A204.1 (cell line): ENCODE measurements at regions not wholly inside any gene's neighbourhood (a gene's known extent, or its start where the extent isn't known, plus 50 kb on each side); places are given as distances from the start of the nearest gene placed in this dataset.

Source experiments
- FAIRE-seq: peaks from 2 replicates; lab custom pipeline; 2012; peaks lifted over from hg19 to GRCh38; lab: Jason Lieb, UNC

- FAIRE-seq = no peak
These were observed 160.6 kb upstream of the COL21A1 start for GRCh38 chr6:56407883-56408410.

GRCh38 chr6:56406276-56407269 is 159.2 kb upstream of the COL21A1 start:
- FAIRE-seq = no peak

- FAIRE-seq = no peak
These were observed 157.2 kb upstream of the COL21A1 start for GRCh38 chr6:56404599-56404998.

- FAIRE-seq = no peak
These were observed 156.4 kb upstream of the COL21A1 start for GRCh38 chr6:56403745-56404144.

- FAIRE-seq = no peak
These were observed 154.2 kb upstream of the COL21A1 start for GRCh38 chr6:56401477-56402070.

- FAIRE-seq = no peak
These were observed 152.9 kb upstream of the COL21A1 start for GRCh38 chr6:56400273-56400672.

- no peak for FAIRE-seq
These were observed 152.4 kb upstream of the COL21A1 start for GRCh38 chr6:56399672-56400263.

GRCh38 chr6:56399250-56399671 is 151.9 kb upstream of the COL21A1 start:
- no peak for FAIRE-seq

- no peak for FAIRE-seq
These were observed 149.1 kb upstream of the COL21A1 start for GRCh38 chr6:56396435-56396834.

GRCh38 chr6:56393615-56394612 is 146.5 kb upstream of the COL21A1 start:
- FAIRE-seq = no peak

- no peak for FAIRE-seq
These were observed 141.0 kb upstream of the COL21A1 start for GRCh38 chr6:56388415-56388755.

- no peak for FAIRE-seq
These were observed 140.4 kb upstream of the COL21A1 start for GRCh38 chr6:56387621-56388414.

- FAIRE-seq = no peak
These were observed 139.3 kb upstream of the COL21A1 start for GRCh38 chr6:56386717-56387116.

GRCh38 chr6:56385981-56386593 is 138.7 kb upstream of the COL21A1 start:
- FAIRE-seq = no peak

- no peak for FAIRE-seq
These were observed 135.8 kb upstream of the COL21A1 start for GRCh38 chr6:56383160-56383559.

GRCh38 chr6:56382416-56382940 is 135.1 kb upstream of the COL21A1 start:
- FAIRE-seq = no peak

- no peak for FAIRE-seq
These were observed 134.4 kb upstream of the COL21A1 start for GRCh38 chr6:56381801-56382251.

GRCh38 chr6:56380476-56380875 is 133.1 kb upstream of the COL21A1 start:
- no peak for FAIRE-seq

GRCh38 chr6:56378966-56379585 is 131.7 kb upstream of the COL21A1 start:
- no peak for FAIRE-seq

GRCh38 chr6:56378507-56378906 is 131.1 kb upstream of the COL21A1 start:
- FAIRE-seq = no peak
